GM23338 (cell line): ENCODE measurements at regions not wholly inside any gene's neighbourhood (a gene's known extent, or its start where the extent isn't known, plus 50 kb on each side); places are given as distances from the start of the nearest gene placed in this dataset.

Source experiments
- ATAC-seq: fragments of 200-7000 bp; cut with Tn5 transposase; 3 replicates; pipeline ENCODE4 v1.9.1; 2020
- DNase-seq: peaks from one replicate; pipeline ENCODE4 v3.0.0-alpha.2; 2015; ENCODE audit warnings: low spot score
- H2AFZ ChIP-seq: fragments of 200-600 bp; sonication (generic); 2 replicates; pipeline ENCODE4 v1.8.0; 2016; ENCODE audit warnings: antibody characterized with exemption, mild to moderate bottlenecking, moderate library complexity
- H3F3A ChIP-seq: fragments of 200-600 bp; sonication (generic); replicated peaks from 2 replicates; pipeline ENCODE4 v1.8.0; 2017; ENCODE audit warnings: antibody characterized with exemption, mixed run types, low read depth
- H3K27ac ChIP-seq: fragments of 200-600 bp; sonication (generic); 2 replicates; pipeline ENCODE4 v1.6.1; 2016; ENCODE audit warnings: low read depth
- H3K27me3 ChIP-seq: fragments of 200-600 bp; sonication (generic); 2 replicates; pipeline ENCODE4 v1.8.0; 2016; ENCODE audit warnings: mild to moderate bottlenecking, mixed run types, moderate library complexity; ENCODE audit not compliant: insufficient read depth
- H3K36me3 ChIP-seq: fragments of 200-600 bp; sonication (generic); 2 replicates; pipeline ENCODE4 v1.8.0; 2016; ENCODE audit warnings: mild to moderate bottlenecking; ENCODE audit not compliant: insufficient read depth
- H3K4me1 ChIP-seq: fragments of 200-600 bp; sonication (generic); 2 replicates; pipeline ENCODE4 v1.8.0; 2016; ENCODE audit warnings: mild to moderate bottlenecking, moderate library complexity; ENCODE audit not compliant: insufficient read depth
- H3K4me2 ChIP-seq: fragments of 200-600 bp; sonication (generic); 2 replicates; pipeline ENCODE4 v1.7.1; 2017; ENCODE audit warnings: mixed run types
- H3K4me3 ChIP-seq: fragments of 200-600 bp; sonication (generic); 2 replicates; pipeline ENCODE4 v1.6.1; 2016; ENCODE audit warnings: mixed run types
- H3K79me2 ChIP-seq: fragments of 200-600 bp; sonication (generic); replicated peaks from 2 replicates; pipeline ENCODE4 v1.8.0; 2017; ENCODE audit warnings: mild to moderate bottlenecking; ENCODE audit not compliant: insufficient read depth
- H3K9me2 ChIP-seq: fragments of 200-600 bp; sonication (generic); 2 replicates; pipeline ENCODE4 v1.8.0; 2017; ENCODE audit not compliant: insufficient read depth
- H4K20me1 ChIP-seq: fragments of 200-600 bp; sonication (generic); replicated peaks from 2 replicates; pipeline ENCODE4 v1.8.0; 2017; ENCODE audit warnings: mild to moderate bottlenecking; ENCODE audit not compliant: insufficient read depth
- H3K27ac Mint-ChIP-seq: 2 replicates; pipeline ENCODE4 v1.8.0; 2020; ENCODE audit warnings: inconsistent platforms, mild to moderate bottlenecking, moderate library complexity, mixed read lengths
- H3K27me3 Mint-ChIP-seq: 3 replicates; pipeline ENCODE4 v1.8.0; 2022; ENCODE audit warnings: low read depth, mild to moderate bottlenecking, moderate library complexity, mixed read lengths, inconsistent platforms; ENCODE audit not compliant: insufficient read depth, poor library complexity
- H3K36me3 Mint-ChIP-seq: 3 replicates; pipeline ENCODE4 v1.8.0; 2021; ENCODE audit warnings: low read depth, mild to moderate bottlenecking, inconsistent platforms, moderate library complexity, mixed read lengths
- H3K4me1 Mint-ChIP-seq: 3 replicates; pipeline ENCODE4 v1.8.0; 2020; ENCODE audit warnings: mild to moderate bottlenecking, inconsistent platforms, mixed read lengths
- H3K4me3 Mint-ChIP-seq: 3 replicates; pipeline ENCODE4 v1.8.0; 2021; ENCODE audit warnings: moderate library complexity, mild to moderate bottlenecking, inconsistent platforms, mixed read lengths
- H3K9me3 Mint-ChIP-seq: 3 replicates; pipeline ENCODE4 v1.8.0; 2020; ENCODE audit warnings: moderate library complexity, mild to moderate bottlenecking, inconsistent platforms, mixed read lengths
- CREB1 ChIP-seq: fragments of 250-450 bp; sonication (Bioruptor Pico); IDR thresholded peaks from 2 replicates; pipeline ENCODE4 v1.5.0; 2020; ENCODE audit warnings: low read depth, mild to moderate bottlenecking, moderate library complexity
- CTCF ChIP-seq, 2 experiments: fragments of 200-600 bp in 1 of 2; sonication (generic) in 1 of 2; conservative IDR thresholded peaks; 2 replicates each; pipeline versions ENCODE4 v1.5.1 to v1.6.1; 2016 to 2017; ENCODE audit warnings: antibody characterized with exemption in 2 of 2, low read depth in 2 of 2, mild to moderate bottlenecking in 2 of 2, moderate library complexity in 1 of 2
- ETS1 ChIP-seq: IDR thresholded peaks from 2 replicates; pipeline ENCODE4 v1.6.1; 2016; ENCODE audit warnings: antibody characterized with exemption
- EZH2 ChIP-seq: fragments of 200-600 bp; sonication (generic); IDR thresholded peaks from one replicate; pipeline ENCODE4 v1.8.0; 2017; ENCODE audit warnings: antibody characterized with exemption, mild to moderate bottlenecking, low read depth; ENCODE audit not compliant: unreplicated experiment
- EZH2phosphoT487 ChIP-seq: fragments of 200-600 bp; sonication (generic); IDR thresholded peaks from one replicate; pipeline ENCODE4 v1.8.1; 2018; ENCODE audit warnings: antibody characterized with exemption; ENCODE audit not compliant: unreplicated experiment
- JUNB ChIP-seq: IDR thresholded peaks from one replicate; pipeline ENCODE4 v1.6.1; 2016; ENCODE audit warnings: antibody characterized with exemption; ENCODE audit not compliant: unreplicated experiment
- NANOG ChIP-seq: IDR thresholded peaks from 2 replicates; pipeline ENCODE4 v1.6.1; 2016; ENCODE audit warnings: antibody characterized with exemption, borderline replicate concordance
- POLR2AphosphoS5 ChIP-seq: IDR thresholded peaks from 2 replicates; pipeline ENCODE4 v1.6.1; 2016; ENCODE audit warnings: antibody characterized with exemption, low read depth
- REST ChIP-seq: IDR thresholded peaks from one replicate; pipeline ENCODE4 v1.6.1; 2018; ENCODE audit warnings: antibody characterized with exemption; ENCODE audit not compliant: unreplicated experiment
- STAT1 ChIP-seq: IDR thresholded peaks from one replicate; pipeline ENCODE4 v1.6.1; 2016; ENCODE audit warnings: antibody characterized with exemption; ENCODE audit not compliant: unreplicated experiment
- ZNF114 ChIP-seq: fragments of 250-450 bp; sonication (Bioruptor Pico); IDR thresholded peaks from 2 replicates; pipeline ENCODE4 v1.5.0; 2020; ENCODE audit warnings: mild to moderate bottlenecking, moderate library complexity
- ZNF331 ChIP-seq: fragments of 250-450 bp; sonication (Bioruptor Pico); IDR thresholded peaks from 2 replicates; pipeline ENCODE4 v1.5.0; 2020; ENCODE audit warnings: low read depth, mild to moderate bottlenecking, moderate library complexity
- ZNF462 ChIP-seq: fragments of 250-450 bp; sonication (Bioruptor Pico); IDR thresholded peaks from 2 replicates; pipeline ENCODE4 v1.5.0; 2020; ENCODE audit warnings: mild to moderate bottlenecking, moderate library complexity

GRCh38 chr12:90064852-90065801, 356.5 kb upstream of the ATP2B1 start:
- H3K27me3 Mint-ChIP-seq = no peaks in the 10 kb centered on the region
- Histone ChIP-seq H3K79me2 (no peaks in the 10 kb centered on the region), H4K20me1 (no peaks in the 10 kb centered on the region), H3K36me3 (no peaks in the 10 kb centered on the region), H2AFZ (peak overlapping the region; percentile 3; the same call in 1 of the 2 replicates), H3K27ac (no peak overlapping the region), H3K27me3 (no peaks in the 10 kb centered on the region), H3K4me2 (no peak overlapping the region), H3K4me1 (no peaks in the 10 kb centered on the region), H3F3A (no peaks in the 10 kb centered on the region), H3K4me3 (no peak overlapping the region), H3K9me2 (0 out of 2 replicates have a peak, but pooled peaks cover 7% of the 10 kb centered on the region)
- 0 out of 2 replicates have a peak overlapping the region, but pooled peaks have one; percentile 42 for H3K27ac Mint-ChIP-seq
- DNase-seq (peak; percentile 5), ATAC-seq (no peak)
- no peaks in the 10 kb centered on the region for H3K9me3 Mint-ChIP-seq
- TF ChIP-seq ETS1 = no peak
- no peak for TF ChIP-seq CREB1 (CRISPR knock-in tag)
- TF ChIP-seq EZH2phosphoT487 = no peak
- TF ChIP-seq POLR2AphosphoS5 = no peak
- no peak for TF ChIP-seq CTCF (conservative IDR thresholded peaks at IDR 0.05; ENCODE audit: low read depth in 2 of 2)
- no peak for TF ChIP-seq NANOG
- TF ChIP-seq ZNF462 (CRISPR knock-in tag) = no peak
- no peak for TF ChIP-seq REST
- TF ChIP-seq EZH2 = no peak
- TF ChIP-seq ZNF114 = no peak
- no peak for TF ChIP-seq JUNB
- no peak for TF ChIP-seq ZNF331 (CRISPR knock-in tag)
- TF ChIP-seq STAT1 = no peak
- H3K4me3 Mint-ChIP-seq = no peak overlapping the region
- H3K36me3 Mint-ChIP-seq = no peaks in the 10 kb centered on the region
- H3K4me1 Mint-ChIP-seq = peaks cover 2% of the 10 kb centered on the region; the same call in 2 of the 3 replicates
